B cell (primary cell): ENCODE measurements at regions not wholly inside any gene's neighbourhood (a gene's known extent, or its start where the extent isn't known, plus 50 kb on each side); places are given as distances from the start of the nearest gene placed in this dataset.

Experiments used
- ATAC-seq: fragments of 200-7000 bp; cut with Tn5 transposase; one replicate; pipeline ENCODE4 v1.10.0; 2021; ENCODE audit warnings: low read depth, mild to moderate bottlenecking, moderate number of reproducible peaks, moderate library complexity
- CTCF ChIA-PET: fragments of 350-600 bp; sonication (Branson Sonifier 250); formaldehyde crosslinking; loops from one replicate; lab custom pipeline; 2021; ENCODE audit warnings: antibody characterized with exemption, inconsistent platforms; lab: Charles Lee
- POLR2A ChIA-PET: fragments of 350-600 bp; sonication (Branson Sonifier 250); formaldehyde crosslinking; loops from one replicate; lab custom pipeline; 2021; ENCODE audit warnings: antibody characterized with exemption; lab: Charles Lee
- DNase-seq: peaks from one replicate; pipeline ENCODE4 v3.0.0; 2013
- H2AFZ ChIP-seq: 2 replicates; pipeline ENCODE4 v1.6.1; 2012; ENCODE audit warnings: mild to moderate bottlenecking, low read depth, low read length; ENCODE audit not compliant: insufficient read depth, poor library complexity, severe bottlenecking
- H3K27ac ChIP-seq, 2 donors: 1 replicate in 1 of 2; 2 replicates in 1 of 2; pipeline ENCODE4 v1.5.1; 2012 to 2013; ENCODE audit warnings: low read length in 2 of 2, mild to moderate bottlenecking in 2 of 2, moderate library complexity in 1 of 2
- H3K27me3 ChIP-seq, 4 experiments: fragments of 200-600 bp in 1 of 4; sonication (generic) in 1 of 4; replicated peaks in 1 of 4; 1 replicate in 2 of 4; 2 replicates in 2 of 4; pipeline versions ENCODE4 v1.6.1 to v1.7.0; 2013 to 2016; ENCODE audit warnings: low read length in 3 of 4, mild to moderate bottlenecking in 2 of 4, mixed read lengths in 1 of 4, moderate library complexity in 1 of 4; ENCODE audit not compliant: insufficient read depth in 4 of 4, control insufficient read depth in 3 of 4; ENCODE audit errors: control extremely low read depth in 1 of 4
- H3K36me3 ChIP-seq, 2 experiments: replicated peaks in 1 of 2; 1 replicate in 1 of 2; 2 replicates in 1 of 2; pipeline versions ENCODE4 v1.6.1 to v1.7.1; 2013; ENCODE audit warnings: low read length in 1 of 2; ENCODE audit not compliant: insufficient read depth in 2 of 2, control insufficient read depth in 1 of 2; ENCODE audit errors: control extremely low read depth in 1 of 2, extremely low read depth in 1 of 2
- H3K4me1 ChIP-seq, 2 donors: fragments of 200-600 bp in 1 of 2; sonication (generic) in 1 of 2; 1 replicate in 1 of 2; 2 replicates in 1 of 2; pipeline versions ENCODE4 v1.5.1 to v1.6.1; 2013 to 2017; ENCODE audit warnings: low read length in 2 of 2; ENCODE audit not compliant: control insufficient read depth in 2 of 2, insufficient read depth in 2 of 2
- H3K4me2 ChIP-seq: replicated peaks from 2 replicates; pipeline ENCODE3; 2012; ENCODE audit warnings: mild to moderate bottlenecking, low read depth, low read length; ENCODE audit not compliant: poor library complexity, severe bottlenecking
- H3K4me3 ChIP-seq, 5 experiments: fragments of 200-600 bp in 1 of 5; sonication (generic) in 1 of 5; 1 replicate in 3 of 5; 2 replicates in 2 of 5; pipeline versions ENCODE4 v1.5.1 to v1.7.0; 2011 to 2016; ENCODE audit warnings: low read length in 4 of 5, mild to moderate bottlenecking in 4 of 5, low read depth in 2 of 5, control low read depth in 1 of 5, moderate library complexity in 1 of 5; ENCODE audit not compliant: insufficient read depth in 1 of 5; ENCODE audit errors: control extremely low read depth in 1 of 5, extremely low read depth in 1 of 5
- H3K79me2 ChIP-seq: fragments of 200-600 bp; sonication (generic); one replicate; pipeline ENCODE4 v1.6.0; 2016; ENCODE audit warnings: low read length; ENCODE audit not compliant: control insufficient read depth, insufficient read depth
- H3K9ac ChIP-seq: fragments of 200-600 bp; sonication (generic); 2 replicates; pipeline ENCODE4 v1.6.1; 2017; ENCODE audit warnings: mild to moderate bottlenecking, low read length, moderate library complexity
- H3K9me3 ChIP-seq, 3 donors: one replicate each; pipeline versions ENCODE4 v1.6.1 to v1.7.1; 2013; ENCODE audit warnings: low read length in 2 of 3; ENCODE audit not compliant: control insufficient read depth in 2 of 3, insufficient read depth in 1 of 3; ENCODE audit errors: control extremely low read depth in 1 of 3
- H4K20me1 ChIP-seq: 2 replicates; pipeline ENCODE4 v1.6.0; 2012; ENCODE audit warnings: mild to moderate bottlenecking, low read length; ENCODE audit not compliant: insufficient read depth, control insufficient read depth, poor library complexity, severe bottlenecking
- H3K27ac Mint-ChIP-seq: one replicate; pipeline ENCODE4 v1.8.0; 2021; ENCODE audit warnings: mixed read lengths
- H3K27me3 Mint-ChIP-seq: one replicate; pipeline ENCODE4 v1.8.0; 2021; ENCODE audit warnings: mixed read lengths
- H3K4me1 Mint-ChIP-seq: one replicate; pipeline ENCODE4 v1.8.0; 2021; ENCODE audit warnings: mixed read lengths
- H3K4me3 Mint-ChIP-seq: one replicate; pipeline ENCODE4 v1.8.0; 2021; ENCODE audit warnings: mixed read lengths
- H3K9me3 Mint-ChIP-seq: one replicate; pipeline ENCODE4 v1.8.0; 2022; ENCODE audit warnings: mixed read lengths; ENCODE audit not compliant: insufficient read depth
- CTCF ChIP-seq: fragments of 200-600 bp; IDR thresholded peaks from one replicate; pipeline ENCODE4 v1.8.0; 2022; ENCODE audit warnings: antibody characterized with exemption, mild to moderate bottlenecking
- EZH2 ChIP-seq: IDR thresholded peaks from 2 replicates; pipeline ENCODE4 v1.6.1; 2012; ENCODE audit warnings: borderline replicate concordance, low read depth, mild to moderate bottlenecking, moderate library complexity, low read length; ENCODE audit not compliant: insufficient read depth, poor library complexity, severe bottlenecking
- WGBS: methylation state at CpG from one replicate; pipeline ENCODE4 v1.1.5; 2013; ENCODE audit warnings: missing lambda C conversion rate; ENCODE audit not compliant: insufficient coverage; 5-methylcytosine and 5-hydroxymethylcytosine counted together
- intact Hi-C: fragments of 100-400 bp; cut with micrococcal nuclease; formaldehyde crosslinking; loops from one replicate; pipeline ENCODE4 v1.10.0; 2022

GRCh38 chr11:92480499-92480898, 255.9 kb downstream of the FAT3 start:
- Histone ChIP-seq H3K27me3 (no peaks in the 10 kb centered on the region), H3K27ac (no peak overlapping the region), H3K9me3 (no peaks in the 10 kb centered on the region), H3K4me3 (no peak overlapping the region), H3K4me1 (no peaks in the 10 kb centered on the region), H3K4me2 (no peak overlapping the region), H4K20me1 (no peaks in the 10 kb centered on the region), H3K36me3 (no peaks in the 10 kb centered on the region), H2AFZ (no peak overlapping the region), H3K9ac (no peak overlapping the region), H3K79me2 (no peaks in the 10 kb centered on the region)
- intact Hi-C loops, result no loop called here
- Mint-ChIP-seq H3K4me3 (no peak overlapping the region), H3K27me3 (no peaks in the 10 kb centered on the region), H3K4me1 (no peaks in the 10 kb centered on the region), H3K9me3 (no peaks in the 10 kb centered on the region), H3K27ac (no peak overlapping the region)
- TF ChIP-seq CTCF (no peak), EZH2 (no peak)
- ATAC-seq (no peak), DNase-seq (no peak)
- 86% methylated on average over 1 of the region's 1 CpG for WGBS
- POLR2A ChIA-PET, result no interaction called here
- CTCF ChIA-PET, result no interaction called here

GRCh38 chr11:92482492-92483060, 258.0 kb downstream of the FAT3 start:
- no peak for ATAC-seq

More at GRCh38 chr11:92482492-92483060, 258.0 kb downstream of the FAT3 start:
- no peak overlapping the region for H3K4me2 ChIP-seq
- H3K4me1 ChIP-seq, result no peaks in the 10 kb centered on the region
- intact Hi-C loops, result no loop called here
- no peak overlapping the region for H3K27ac ChIP-seq
- no peak for DNase-seq
- H3K27me3 ChIP-seq, result no peaks in the 10 kb centered on the region
- no peaks in the 10 kb centered on the region for H3K27me3 Mint-ChIP-seq
- no peaks in the 10 kb centered on the region for H4K20me1 ChIP-seq
- no peaks in the 10 kb centered on the region for H3K79me2 ChIP-seq
- CTCF ChIA-PET, result no interaction called here
- POLR2A ChIA-PET, result no interaction called here
- no peak overlapping the region for H3K27ac Mint-ChIP-seq
- H2AFZ ChIP-seq, result no peak overlapping the region
- no peaks in the 10 kb centered on the region for H3K4me1 Mint-ChIP-seq
- TF ChIP-seq EZH2, result no peak
- no peak for TF ChIP-seq CTCF
- 84% methylated on average over 7 of the region's 7 CpGs for WGBS
- no peaks in the 10 kb centered on the region for H3K36me3 ChIP-seq
- H3K4me3 Mint-ChIP-seq, result no peak overlapping the region
- H3K4me3 ChIP-seq, result no peak overlapping the region
- no peak overlapping the region for H3K9ac ChIP-seq
- no peaks in the 10 kb centered on the region for H3K9me3 ChIP-seq
- no peaks in the 10 kb centered on the region for H3K9me3 Mint-ChIP-seq
